GM18909 (cell line): ENCODE measurements at regions not wholly inside any gene's neighbourhood (a gene's known extent, or its start where the extent isn't known, plus 50 kb on each side); places are given as distances from the start of the nearest gene placed in this dataset.
"Not testable (repeated sequence)": the region's sequence is repeated elsewhere in the genome, so short reads cannot be mapped to it uniquely, and the experiment has no call there.

Source experiments
- ATAC-seq: cut with Tn5 transposase; IDR thresholded peaks from one replicate; pipeline ENCODE4 v1.9.1; 2021; ENCODE audit warnings: mild to moderate bottlenecking; ENCODE audit not compliant: unreplicated experiment, poor library complexity

GRCh38 chrX:124426288-124427169 lies 80.2 kb downstream of the SH2D1A start:
- no peak for ATAC-seq

- no peak for ATAC-seq
Measured at GRCh38 chrX:124433186-124433585, 86.8 kb downstream of the SH2D1A start.

GRCh38 chrX:124435616-124436015 lies 89.3 kb downstream of the SH2D1A start:
- ATAC-seq: no peak

- ATAC-seq: no peak
Measured at GRCh38 chrX:124440695-124441094, 94.3 kb downstream of the SH2D1A start.

GRCh38 chrX:124441971-124442590 lies 95.7 kb downstream of the SH2D1A start:
- ATAC-seq: no peak

- no peak for ATAC-seq
Measured at GRCh38 chrX:124455966-124456365, 109.6 kb downstream of the SH2D1A start.

- ATAC-seq: not testable (repeated sequence)
Measured at GRCh38 chrX:124459851-124460250, 113.5 kb downstream of the SH2D1A start.

- no peak for ATAC-seq
Measured at GRCh38 chrX:124462931-124463330, 116.6 kb downstream of the SH2D1A start.

- no peak for ATAC-seq
Measured at GRCh38 chrX:124467202-124467601, 120.8 kb downstream of the SH2D1A start.

- ATAC-seq: no peak
Measured at GRCh38 chrX:124475358-124475757, 129.0 kb downstream of the SH2D1A start.

- ATAC-seq: no peak
Measured at GRCh38 chrX:124476562-124476961, 130.2 kb downstream of the SH2D1A start.

GRCh38 chrX:124478046-124478445 lies 131.7 kb downstream of the SH2D1A start:
- ATAC-seq: no peak

GRCh38 chrX:124488412-124489161 lies 142.2 kb downstream of the SH2D1A start:
- peak; percentile 82 for ATAC-seq

- ATAC-seq: no peak
Measured at GRCh38 chrX:124493984-124494383, 147.6 kb downstream of the SH2D1A start.

- ATAC-seq: no peak
Measured at GRCh38 chrX:124497386-124497785, 151.0 kb downstream of the SH2D1A start.

GRCh38 chrX:124501586-124501985 lies 155.2 kb downstream of the SH2D1A start:
- no peak for ATAC-seq

GRCh38 chrX:124502166-124502565 lies 155.8 kb downstream of the SH2D1A start:
- no peak for ATAC-seq

GRCh38 chrX:124502599-124502998 lies 156.2 kb downstream of the SH2D1A start:
- ATAC-seq: no peak

GRCh38 chrX:124504111-124504983 lies 158.0 kb downstream of the SH2D1A start:
- peak; percentile 88 for ATAC-seq

GRCh38 chrX:124506066-124506465 lies 159.7 kb downstream of the SH2D1A start:
- no peak for ATAC-seq
